MM.1S (cell line): ENCODE measurements at regions not wholly inside any gene's neighbourhood (a gene's known extent, or its start where the extent isn't known, plus 50 kb on each side); places are given as distances from the start of the nearest gene placed in this dataset.
"Not testable (repeated sequence)": the region's sequence is repeated elsewhere in the genome, so short reads cannot be mapped to it uniquely, and the experiment has no call there.

ENCODE experiments used
- DNase-seq: peaks from one replicate; pipeline ENCODE4 v3.0.0-alpha.2; 2015
- H2AFZ ChIP-seq: fragments of 300-600 bp; sonication (generic); 2 replicates; pipeline ENCODE4 v1.6.0; 2016; ENCODE audit warnings: antibody characterized with exemption, low read length
- H3F3A ChIP-seq: fragments of 300-600 bp; sonication (generic); 2 replicates; pipeline ENCODE4 v1.6.1; 2016; ENCODE audit warnings: mild to moderate bottlenecking, antibody characterized with exemption, low read length, moderate library complexity, mixed read lengths; ENCODE audit not compliant: insufficient read depth
- H3K27ac ChIP-seq: fragments of 300-600 bp; sonication (generic); 2 replicates; pipeline ENCODE4 v1.5.1; 2016; ENCODE audit warnings: mild to moderate bottlenecking, low read length
- H3K27me3 ChIP-seq: fragments of 300-600 bp; sonication (generic); replicated peaks from 2 replicates; pipeline ENCODE4 v1.6.0; 2016; ENCODE audit warnings: low read length; ENCODE audit not compliant: insufficient read depth
- H3K36me3 ChIP-seq: fragments of 300-600 bp; sonication (generic); replicated peaks from 2 replicates; pipeline ENCODE4 v1.6.1; 2016; ENCODE audit warnings: mild to moderate bottlenecking, low read length, mixed read lengths; ENCODE audit not compliant: insufficient read depth
- H3K4me1 ChIP-seq: fragments of 300-600 bp; sonication (generic); 2 replicates; pipeline ENCODE4 v1.6.1; 2016; ENCODE audit warnings: low read length, mixed read lengths
- H3K4me2 ChIP-seq: fragments of 300-600 bp; sonication (generic); 2 replicates; pipeline ENCODE4 v1.6.0; 2016; ENCODE audit warnings: low read depth, low read length
- H3K4me3 ChIP-seq: fragments of 300-600 bp; sonication (generic); 2 replicates; pipeline ENCODE4 v1.5.1; 2016; ENCODE audit warnings: low read length, mixed read lengths
- H3K79me2 ChIP-seq: fragments of 300-600 bp; sonication (generic); 2 replicates; pipeline ENCODE4 v1.6.1; 2016; ENCODE audit warnings: mixed run types, low read length, mixed read lengths
- H3K9ac ChIP-seq: fragments of 300-600 bp; sonication (generic); 2 replicates; pipeline ENCODE4 v1.6.1; 2016; ENCODE audit warnings: low read length, mixed read lengths
- H3K9me2 ChIP-seq: fragments of 300-600 bp; sonication (generic); replicated peaks from 2 replicates; pipeline ENCODE4 v1.6.1; 2016; ENCODE audit warnings: mild to moderate bottlenecking, low read length, mixed read lengths; ENCODE audit not compliant: insufficient read depth
- H3K9me3 ChIP-seq: fragments of 300-600 bp; sonication (generic); replicated peaks from 2 replicates; pipeline ENCODE4 v1.6.1; 2016; ENCODE audit warnings: mild to moderate bottlenecking, low read length, mixed read lengths; ENCODE audit not compliant: insufficient read depth
- H4K20me1 ChIP-seq: fragments of 300-600 bp; sonication (generic); 2 replicates; pipeline ENCODE4 v1.6.1; 2016; ENCODE audit warnings: mild to moderate bottlenecking, low read length, moderate library complexity, mixed read lengths; ENCODE audit not compliant: insufficient read depth
- EZH2 ChIP-seq: fragments of 300-600 bp; sonication (generic); optimal IDR thresholded peaks from 2 replicates; pipeline ENCODE3; 2017; ENCODE audit warnings: low read depth, mild to moderate bottlenecking, antibody characterized with exemption, low read length, mixed read lengths
- EZH2phosphoT487 ChIP-seq: fragments of 300-600 bp; sonication (generic); IDR thresholded peaks from 2 replicates; pipeline ENCODE4 v1.6.1; 2018; ENCODE audit warnings: antibody characterized with exemption, low read length
- TF ChIP-seq, protein P1 (sequence below): fragments of 300-600 bp; sonication (generic); IDR thresholded peaks from 2 replicates; pipeline ENCODE4 v1.5.1; 2016; ENCODE audit warnings: antibody characterized with exemption, low read length, mixed read lengths

DNA sequence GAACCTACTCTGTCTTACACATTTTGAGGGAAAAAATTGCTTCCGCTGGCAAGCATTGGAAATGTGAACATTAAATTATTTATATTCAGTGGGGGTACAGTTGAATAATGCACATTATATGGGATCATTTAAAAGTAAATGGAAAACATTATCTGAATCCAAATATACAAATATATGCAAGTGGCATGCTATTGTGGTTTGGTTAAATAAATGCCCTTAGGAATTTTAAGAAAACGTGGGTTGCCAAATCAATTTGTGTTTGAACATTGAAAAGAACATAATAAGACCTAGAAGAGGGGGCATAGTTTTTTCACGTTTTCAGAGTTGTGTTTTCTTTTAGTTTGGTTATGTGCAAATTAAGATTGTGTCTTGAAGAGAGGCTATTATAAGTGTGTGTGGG is 230.5 kb upstream of the PRKX start:
- no peaks in the 10 kb centered on the region for H3K9me2 ChIP-seq
- H3K79me2 ChIP-seq, result no peaks in the 10 kb centered on the region
- DNase-seq, result no peak
- no peaks in the 10 kb centered on the region for H3F3A ChIP-seq
- H3K27ac ChIP-seq, result no peak overlapping the region
- no peaks in the 10 kb centered on the region for H3K36me3 ChIP-seq
- H3K4me3 ChIP-seq, result no peak overlapping the region
- no peaks in the 10 kb centered on the region for H3K27me3 ChIP-seq
- no peaks in the 10 kb centered on the region for H3K4me1 ChIP-seq
- no peak overlapping the region for H3K4me2 ChIP-seq
- H3K9me3 ChIP-seq, result no peaks in the 10 kb centered on the region
- no peak for TF ChIP-seq EZH2
- TF ChIP-seq EZH2phosphoT487, result no peak
- TF ChIP-seq, protein P1, sequence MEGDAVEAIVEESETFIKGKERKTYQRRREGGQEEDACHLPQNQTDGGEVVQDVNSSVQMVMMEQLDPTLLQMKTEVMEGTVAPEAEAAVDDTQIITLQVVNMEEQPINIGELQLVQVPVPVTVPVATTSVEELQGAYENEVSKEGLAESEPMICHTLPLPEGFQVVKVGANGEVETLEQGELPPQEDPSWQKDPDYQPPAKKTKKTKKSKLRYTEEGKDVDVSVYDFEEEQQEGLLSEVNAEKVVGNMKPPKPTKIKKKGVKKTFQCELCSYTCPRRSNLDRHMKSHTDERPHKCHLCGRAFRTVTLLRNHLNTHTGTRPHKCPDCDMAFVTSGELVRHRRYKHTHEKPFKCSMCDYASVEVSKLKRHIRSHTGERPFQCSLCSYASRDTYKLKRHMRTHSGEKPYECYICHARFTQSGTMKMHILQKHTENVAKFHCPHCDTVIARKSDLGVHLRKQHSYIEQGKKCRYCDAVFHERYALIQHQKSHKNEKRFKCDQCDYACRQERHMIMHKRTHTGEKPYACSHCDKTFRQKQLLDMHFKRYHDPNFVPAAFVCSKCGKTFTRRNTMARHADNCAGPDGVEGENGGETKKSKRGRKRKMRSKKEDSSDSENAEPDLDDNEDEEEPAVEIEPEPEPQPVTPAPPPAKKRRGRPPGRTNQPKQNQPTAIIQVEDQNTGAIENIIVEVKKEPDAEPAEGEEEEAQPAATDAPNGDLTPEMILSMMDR, result no peak
- no peak overlapping the region for H3K9ac ChIP-seq
- no peak overlapping the region for H2AFZ ChIP-seq
- H4K20me1 ChIP-seq, result no peaks in the 10 kb centered on the region

DNA sequence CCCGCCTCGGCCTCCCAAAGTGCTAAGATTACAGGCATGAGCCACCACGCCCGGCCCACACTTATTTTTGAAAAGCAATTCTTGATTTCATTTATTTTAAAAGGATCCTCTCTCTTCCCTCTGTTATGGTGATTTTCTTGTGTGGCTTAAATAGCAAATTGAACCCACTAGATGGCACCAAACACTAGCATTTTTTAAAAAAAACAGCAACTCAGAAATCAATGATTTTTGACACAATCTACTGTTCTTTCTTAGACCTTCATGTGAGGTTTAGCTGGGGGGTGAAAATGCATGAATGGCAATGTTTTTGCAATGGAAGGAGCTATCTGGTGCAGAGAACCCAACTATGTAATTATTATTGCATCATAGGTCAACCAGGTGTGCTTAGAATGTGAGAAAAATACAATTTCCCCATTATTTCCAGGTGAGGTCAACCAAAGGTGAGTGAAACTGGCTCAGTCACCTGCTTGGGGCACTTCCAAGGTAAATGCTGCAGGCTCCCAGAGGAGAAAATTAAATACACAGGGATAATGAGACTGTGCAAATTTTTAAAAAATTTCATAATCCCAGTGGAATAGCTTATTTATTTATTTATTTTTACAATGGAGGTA is 226.7 kb upstream of the PRKX start:
- Histone ChIP-seq H3K9ac (no peak overlapping the region), H2AFZ (no peak overlapping the region), H3K9me3 (no peaks in the 10 kb centered on the region), H3K9me2 (no peaks in the 10 kb centered on the region), H3K4me3 (no peak overlapping the region), H3K27ac (no peak overlapping the region), H3K4me1 (no peaks in the 10 kb centered on the region), H3K27me3 (no peaks in the 10 kb centered on the region), H3K4me2 (no peak overlapping the region), H4K20me1 (no peaks in the 10 kb centered on the region), H3K79me2 (no peaks in the 10 kb centered on the region), H3F3A (no peaks in the 10 kb centered on the region), H3K36me3 (no peaks in the 10 kb centered on the region)
- TF ChIP-seq EZH2phosphoT487, result no peak
- TF ChIP-seq, protein P1, result peak; percentile 42
- DNase-seq, result peak; percentile 14

DNA sequence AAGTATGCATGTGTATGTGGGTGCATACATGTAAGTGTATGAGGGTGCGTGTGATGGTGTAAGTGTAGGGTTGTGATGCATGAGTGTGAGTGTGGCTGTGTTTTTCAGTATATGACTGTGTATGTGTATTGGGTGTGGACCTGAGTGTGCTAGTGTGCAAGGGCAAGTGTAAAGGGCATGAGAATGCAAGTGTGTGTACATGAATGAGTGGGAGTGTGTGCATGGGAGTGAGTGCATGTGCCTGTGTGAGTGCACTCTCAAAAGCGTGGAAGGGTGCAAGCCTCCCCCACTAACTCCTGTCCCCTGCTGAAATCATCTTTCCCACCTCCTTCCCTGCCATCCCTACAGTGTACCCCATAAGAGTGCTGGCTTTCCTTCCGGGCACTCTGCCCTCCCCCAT is 225.1 kb upstream of the PRKX start:
- Histone ChIP-seq H3K4me1 (no peaks in the 10 kb centered on the region), H3K36me3 (no peaks in the 10 kb centered on the region), H3F3A (no peaks in the 10 kb centered on the region), H3K9me3 (no peaks in the 10 kb centered on the region), H2AFZ (no peak overlapping the region), H3K9me2 (no peaks in the 10 kb centered on the region), H3K4me3 (no peak overlapping the region), H3K4me2 (no peak overlapping the region), H3K9ac (no peak overlapping the region), H3K79me2 (no peaks in the 10 kb centered on the region), H3K27me3 (no peaks in the 10 kb centered on the region), H3K27ac (no peak overlapping the region), H4K20me1 (no peaks in the 10 kb centered on the region)
- TF ChIP-seq, protein P1, result no peak
- TF ChIP-seq EZH2phosphoT487 (no peak), EZH2 (no peak)
- DNase-seq, result no peak

DNA sequence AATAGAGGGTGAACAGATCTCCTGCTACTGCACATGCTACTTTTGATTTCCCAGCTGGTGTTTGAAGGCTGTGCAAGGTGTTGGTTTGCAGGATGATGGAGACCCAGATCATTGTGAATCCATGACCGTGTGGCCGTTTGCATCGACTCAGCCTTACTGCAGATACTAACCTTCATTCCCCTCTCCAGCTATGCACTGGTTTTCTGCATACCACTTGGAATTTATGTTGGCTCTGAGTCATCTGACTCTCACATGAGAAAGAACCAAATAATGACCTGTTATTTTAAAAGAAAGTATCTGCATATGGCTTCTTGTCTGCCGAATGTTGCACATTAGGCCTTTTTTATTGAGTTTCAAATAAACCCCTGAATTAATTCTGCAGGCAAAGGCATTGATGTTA is 221.7 kb upstream of the PRKX start:
- not testable (repeated sequence) for H3F3A ChIP-seq, H3K9ac ChIP-seq, H3K4me3 ChIP-seq, H3K9me3 ChIP-seq, H3K79me2 ChIP-seq, H2AFZ ChIP-seq, DNase-seq, H3K4me1 ChIP-seq, H3K4me2 ChIP-seq, H3K27ac ChIP-seq, H4K20me1 ChIP-seq, H3K36me3 ChIP-seq, H3K27me3 ChIP-seq, H3K9me2 ChIP-seq

DNA sequence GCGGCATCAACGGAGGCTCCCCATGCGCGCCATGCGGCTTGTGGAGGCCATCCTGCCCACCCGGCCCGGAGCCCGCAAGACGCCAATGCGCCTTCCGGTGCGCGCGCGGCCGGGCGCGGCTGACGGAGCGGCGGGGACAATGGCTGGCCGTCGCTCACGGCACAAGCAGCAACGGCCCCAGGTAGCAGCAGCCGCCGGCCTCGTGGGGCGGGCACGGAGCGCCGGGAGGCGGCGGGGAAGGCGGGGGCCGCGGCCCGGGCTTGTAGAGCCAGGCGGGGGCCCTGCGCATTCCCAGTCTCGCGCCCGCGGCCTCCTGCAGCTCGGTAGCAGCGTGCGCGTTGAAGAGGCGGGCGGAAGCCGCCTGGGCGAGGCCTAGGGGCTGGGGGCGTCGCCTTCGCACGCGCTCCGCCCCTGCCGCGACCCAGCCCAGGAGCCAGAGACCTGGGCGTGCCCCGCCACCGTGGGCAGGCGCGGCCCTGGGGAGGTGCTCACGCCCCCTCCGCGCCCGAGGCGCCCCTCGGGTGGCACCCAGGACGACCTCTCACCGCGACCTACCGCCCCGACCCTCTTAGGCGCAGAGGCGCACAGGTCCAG is 207.1 kb upstream of the PRKX start:
- not testable (repeated sequence) for H3K9ac ChIP-seq, H3K4me1 ChIP-seq, H2AFZ ChIP-seq, DNase-seq, H3K9me2 ChIP-seq, H3K36me3 ChIP-seq, H3K4me2 ChIP-seq, H3K27ac ChIP-seq, H3K9me3 ChIP-seq, H4K20me1 ChIP-seq, H3K4me3 ChIP-seq, H3K27me3 ChIP-seq, H3F3A ChIP-seq, H3K79me2 ChIP-seq
